Osteoblast (primary cell): ENCODE measurements at regions not wholly inside any gene's neighbourhood (a gene's known extent, or its start where the extent isn't known, plus 50 kb on each side); places are given as distances from the start of the nearest gene placed in this dataset.

Experiments
- DNase-seq: peaks from one replicate; pipeline ENCODE4 v3.0.0; 2011; ENCODE audit warnings: low spot score, mixed read lengths; ENCODE audit not compliant: insufficient read length; ENCODE audit errors: missing footprints
- H2AFZ ChIP-seq: 2 replicates; pipeline ENCODE4 v1.6.0; 2011; ENCODE audit warnings: mild to moderate bottlenecking, low read length
- H3K27ac ChIP-seq: 2 replicates; pipeline ENCODE4 v1.5.1; 2011; ENCODE audit warnings: mild to moderate bottlenecking, low read depth, low read length, moderate library complexity
- H3K27me3 ChIP-seq: 2 replicates; pipeline ENCODE4 v1.6.0; 2012; ENCODE audit warnings: mild to moderate bottlenecking, control low read depth, inconsistent platforms, low read length, moderate library complexity; ENCODE audit not compliant: insufficient read depth
- H3K36me3 ChIP-seq: 2 replicates; pipeline ENCODE4 v1.5.1; 2011; ENCODE audit warnings: mild to moderate bottlenecking, low read length, control low read depth, moderate library complexity; ENCODE audit not compliant: insufficient read depth
- H3K4me1 ChIP-seq: 2 replicates; pipeline ENCODE4 v1.5.1; 2011; ENCODE audit warnings: mild to moderate bottlenecking, low read length, control low read depth, moderate library complexity; ENCODE audit not compliant: insufficient read depth
- H3K4me2 ChIP-seq: 2 replicates; pipeline ENCODE4 v1.6.0; 2011; ENCODE audit warnings: mild to moderate bottlenecking, low read length; ENCODE audit not compliant: insufficient read depth
- H3K4me3 ChIP-seq: fragments of 200-600 bp; sonication (generic); 3 replicates; pipeline ENCODE4 v1.5.1; 2012; ENCODE audit warnings: mild to moderate bottlenecking, low read length, inconsistent platforms; ENCODE audit not compliant: insufficient read depth
- H3K79me2 ChIP-seq: 2 replicates; pipeline ENCODE4 v1.6.0; 2012; ENCODE audit warnings: mild to moderate bottlenecking, low read length, control low read depth, inconsistent platforms; ENCODE audit not compliant: insufficient read depth
- H3K9me3 ChIP-seq: 2 replicates; pipeline ENCODE4 v1.5.1; 2011; ENCODE audit warnings: low read depth, low read length, control low read depth
- H4K20me1 ChIP-seq: 2 replicates; pipeline ENCODE4 v1.6.0; 2012; ENCODE audit warnings: mild to moderate bottlenecking, low read length, control low read depth; ENCODE audit not compliant: insufficient read depth
- TF ChIP-seq, protein P1 (sequence below): IDR thresholded peaks from 2 replicates; pipeline ENCODE4 v1.5.1; 2011; ENCODE audit warnings: mild to moderate bottlenecking, low read depth, low read length, moderate library complexity; ENCODE audit errors: extremely low read depth

DNA sequence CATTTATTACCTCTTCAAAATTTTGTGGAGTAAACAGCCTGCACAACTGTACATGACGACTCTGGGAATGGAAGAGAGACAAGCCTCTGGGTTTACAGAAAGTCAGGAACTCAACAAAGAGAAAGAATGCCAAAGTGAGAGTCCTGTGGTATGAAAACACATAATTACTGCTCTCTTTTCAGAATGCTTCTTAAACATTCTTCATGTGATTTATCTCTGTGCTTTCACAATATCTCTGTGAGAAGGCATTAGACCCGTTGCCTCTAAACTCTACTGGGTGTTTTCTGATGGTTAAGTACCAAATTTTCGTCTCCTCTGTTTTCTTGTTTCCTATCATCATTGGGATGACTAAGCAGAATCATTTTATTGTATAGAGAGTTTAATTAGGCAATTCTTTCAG lies 966.6 kb upstream of the SLIT2 start:
- Histone ChIP-seq H3K27ac (no peak overlapping the region), H3K36me3 (no peaks in the 10 kb centered on the region), H3K4me1 (no peaks in the 10 kb centered on the region), H2AFZ (no peak overlapping the region), H3K9me3 (no peaks in the 10 kb centered on the region), H4K20me1 (no peaks in the 10 kb centered on the region), H3K4me2 (no peak overlapping the region), H3K27me3 (no peaks in the 10 kb centered on the region), H3K79me2 (no peaks in the 10 kb centered on the region), H3K4me3 (no peak overlapping the region)
- TF ChIP-seq, protein P1, sequence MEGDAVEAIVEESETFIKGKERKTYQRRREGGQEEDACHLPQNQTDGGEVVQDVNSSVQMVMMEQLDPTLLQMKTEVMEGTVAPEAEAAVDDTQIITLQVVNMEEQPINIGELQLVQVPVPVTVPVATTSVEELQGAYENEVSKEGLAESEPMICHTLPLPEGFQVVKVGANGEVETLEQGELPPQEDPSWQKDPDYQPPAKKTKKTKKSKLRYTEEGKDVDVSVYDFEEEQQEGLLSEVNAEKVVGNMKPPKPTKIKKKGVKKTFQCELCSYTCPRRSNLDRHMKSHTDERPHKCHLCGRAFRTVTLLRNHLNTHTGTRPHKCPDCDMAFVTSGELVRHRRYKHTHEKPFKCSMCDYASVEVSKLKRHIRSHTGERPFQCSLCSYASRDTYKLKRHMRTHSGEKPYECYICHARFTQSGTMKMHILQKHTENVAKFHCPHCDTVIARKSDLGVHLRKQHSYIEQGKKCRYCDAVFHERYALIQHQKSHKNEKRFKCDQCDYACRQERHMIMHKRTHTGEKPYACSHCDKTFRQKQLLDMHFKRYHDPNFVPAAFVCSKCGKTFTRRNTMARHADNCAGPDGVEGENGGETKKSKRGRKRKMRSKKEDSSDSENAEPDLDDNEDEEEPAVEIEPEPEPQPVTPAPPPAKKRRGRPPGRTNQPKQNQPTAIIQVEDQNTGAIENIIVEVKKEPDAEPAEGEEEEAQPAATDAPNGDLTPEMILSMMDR: no peak
- DNase-seq: peak; percentile 31

DNA sequence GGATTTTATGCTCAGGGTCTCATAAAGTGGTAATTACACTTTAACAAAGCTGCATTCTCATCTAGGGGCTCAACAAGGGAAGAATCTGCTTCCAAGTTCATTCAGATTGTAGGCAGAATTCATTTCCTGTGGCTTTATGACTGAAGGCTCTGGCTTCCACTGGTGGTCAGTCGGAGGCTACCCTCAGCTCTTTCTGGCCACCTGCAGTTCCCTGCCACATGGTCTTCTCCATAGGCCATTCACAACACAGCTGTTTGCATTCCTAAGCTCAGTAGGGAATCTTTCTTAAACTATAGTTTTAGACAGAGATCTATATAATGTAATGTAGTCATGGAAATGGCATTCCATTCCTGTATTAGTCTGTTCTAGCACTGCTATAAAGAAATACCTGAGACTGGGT lies 973.0 kb upstream of the SLIT2 start:
- Histone ChIP-seq H3K36me3 (no peaks in the 10 kb centered on the region), H3K4me1 (no peaks in the 10 kb centered on the region), H3K9me3 (no peaks in the 10 kb centered on the region), H3K79me2 (no peaks in the 10 kb centered on the region), H3K27ac (no peak overlapping the region), H3K4me2 (no peak overlapping the region), H3K4me3 (no peak overlapping the region), H2AFZ (no peak overlapping the region), H3K27me3 (no peaks in the 10 kb centered on the region), H4K20me1 (no peaks in the 10 kb centered on the region)
- no peak for DNase-seq
- TF ChIP-seq, protein P1: no peak

DNA sequence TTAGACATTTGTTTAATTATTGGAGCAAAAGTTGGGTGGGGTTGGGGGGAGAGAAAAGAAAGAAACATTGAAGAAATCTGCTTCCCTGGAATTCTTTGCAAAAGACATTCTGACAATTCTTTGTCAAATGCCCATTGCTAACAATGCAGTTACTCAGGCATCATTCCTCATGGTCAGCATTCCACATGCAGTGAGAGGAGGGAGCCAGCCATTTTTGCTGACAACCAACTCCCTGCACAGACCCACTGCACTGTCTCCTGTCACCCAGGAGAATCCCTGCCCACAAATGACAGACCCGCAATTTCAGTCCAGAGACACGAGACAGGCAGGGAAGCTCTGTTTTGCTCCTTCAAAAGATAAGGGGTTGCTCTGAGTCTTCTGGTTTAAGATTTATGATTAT lies 985.1 kb upstream of the SLIT2 start:
- H3K4me1 ChIP-seq: no peaks in the 10 kb centered on the region
- no peak overlapping the region for H3K27ac ChIP-seq
- H4K20me1 ChIP-seq: no peaks in the 10 kb centered on the region
- no peaks in the 10 kb centered on the region for H3K79me2 ChIP-seq
- no peak for DNase-seq
- no peaks in the 10 kb centered on the region for H3K36me3 ChIP-seq
- H2AFZ ChIP-seq: peak overlapping the region; percentile 57
- H3K4me2 ChIP-seq: no peak overlapping the region
- H3K4me3 ChIP-seq: no peak overlapping the region
- TF ChIP-seq, protein P1: no peak
- H3K27me3 ChIP-seq: no peaks in the 10 kb centered on the region
- no peaks in the 10 kb centered on the region for H3K9me3 ChIP-seq

DNA sequence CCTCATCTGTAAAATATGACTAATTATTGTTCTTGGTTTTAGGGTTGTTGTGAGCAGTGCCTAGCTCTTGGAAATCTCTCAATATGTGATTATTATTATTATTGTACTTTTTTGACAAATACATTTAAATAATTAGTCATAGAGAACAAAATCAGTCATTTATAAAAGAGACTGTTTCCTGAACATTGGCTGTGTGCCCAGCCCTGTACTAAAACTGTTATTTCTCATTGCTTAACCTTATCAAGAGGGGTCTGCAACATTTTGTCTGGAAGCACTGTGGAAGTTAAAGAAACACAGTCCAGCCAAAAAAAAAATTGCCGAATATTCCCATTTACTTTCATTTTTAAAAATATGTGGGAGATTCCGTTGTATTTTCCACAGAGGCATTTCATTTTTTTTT lies 989.2 kb upstream of the SLIT2 start:
- no peaks in the 10 kb centered on the region for H3K27me3 ChIP-seq
- peak overlapping the region; percentile 29 for H3K4me3 ChIP-seq
- no peaks in the 10 kb centered on the region for H3K4me1 ChIP-seq
- H3K9me3 ChIP-seq: no peaks in the 10 kb centered on the region
- no peak for DNase-seq
- no peak overlapping the region for H3K27ac ChIP-seq
- peak overlapping the region; percentile 54 for H2AFZ ChIP-seq
- H3K36me3 ChIP-seq: no peaks in the 10 kb centered on the region
- TF ChIP-seq, protein P1: no peak
- H4K20me1 ChIP-seq: no peaks in the 10 kb centered on the region
- H3K79me2 ChIP-seq: no peaks in the 10 kb centered on the region
- peak overlapping the region; percentile 37 for H3K4me2 ChIP-seq
